SJCRH30 (cell line): ENCODE measurements at regions not wholly inside any gene's neighbourhood (a gene's known extent, or its start where the extent isn't known, plus 50 kb on each side); places are given as distances from the start of the nearest gene placed in this dataset.
"Not testable (repeated sequence)": the region's sequence is repeated elsewhere in the genome, so short reads cannot be mapped to it uniquely, and the experiment has no call there.

ENCODE experiments used
- DNase-seq, 2 experiments: peaks; one replicate each; pipeline ENCODE4 v3.0.0-alpha.2; 2015 to 2020
- H3K27ac ChIP-seq: fragments of 250-450 bp; sonication (Bioruptor Pico); 2 replicates; pipeline ENCODE4 v1.5.1; 2020; ENCODE audit warnings: mild to moderate bottlenecking, moderate library complexity
- H3K27me3 ChIP-seq: fragments of 250-450 bp; sonication (Bioruptor Pico); 2 replicates; pipeline ENCODE4 v1.5.1; 2020; ENCODE audit warnings: mild to moderate bottlenecking, moderate library complexity
- H3K36me3 ChIP-seq: fragments of 250-450 bp; sonication (Bioruptor Pico); 2 replicates; pipeline ENCODE4 v1.5.1; 2020; ENCODE audit warnings: mild to moderate bottlenecking, moderate library complexity
- H3K4me1 ChIP-seq: fragments of 250-450 bp; sonication (Bioruptor Pico); 2 replicates; pipeline ENCODE4 v1.5.1; 2020; ENCODE audit warnings: mild to moderate bottlenecking, moderate library complexity
- H3K4me3 ChIP-seq: fragments of 250-450 bp; sonication (Bioruptor Pico); 2 replicates; pipeline ENCODE4 v1.5.1; 2020; ENCODE audit warnings: mild to moderate bottlenecking, moderate library complexity
- H3K9me3 ChIP-seq: fragments of 250-450 bp; sonication (Bioruptor Pico); replicated peaks from 2 replicates; pipeline ENCODE4 v1.5.1; 2020; ENCODE audit warnings: mild to moderate bottlenecking, moderate library complexity

DNA sequence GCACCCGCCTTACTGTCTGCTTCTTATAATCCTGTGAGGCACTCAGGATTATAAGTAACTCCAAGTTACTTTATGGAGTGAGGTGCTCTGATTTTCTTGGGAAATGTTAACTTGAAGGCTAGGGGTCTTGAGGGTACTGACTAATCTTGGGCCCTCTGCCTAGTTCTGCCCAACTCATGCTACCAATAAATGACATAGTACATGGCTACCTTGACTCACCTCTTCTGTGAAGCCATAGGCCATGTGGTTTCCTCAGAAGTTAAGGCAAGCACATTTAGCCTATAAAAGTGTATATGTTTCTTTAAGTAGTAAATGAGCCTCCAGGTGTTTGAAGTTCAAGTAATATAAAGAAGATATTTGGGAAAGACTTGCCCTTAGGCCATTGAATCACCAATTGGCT is 99.8 kb upstream of the CASK start:
- H3K27ac ChIP-seq, result no peak overlapping the region
- H3K4me3 ChIP-seq, result no peak overlapping the region
- no peaks in the 10 kb centered on the region for H3K4me1 ChIP-seq
- H3K9me3 ChIP-seq, result no peaks in the 10 kb centered on the region
- DNase-seq, result no peak
- no peaks in the 10 kb centered on the region for H3K36me3 ChIP-seq
- H3K27me3 ChIP-seq, result no peaks in the 10 kb centered on the region

- DNase-seq, result no peak
- H3K9me3 ChIP-seq, result no peaks in the 10 kb centered on the region
- no peak overlapping the region for H3K27ac ChIP-seq
- no peaks in the 10 kb centered on the region for H3K4me1 ChIP-seq
- no peak overlapping the region for H3K4me3 ChIP-seq
- no peaks in the 10 kb centered on the region for H3K36me3 ChIP-seq
- H3K27me3 ChIP-seq, result no peaks in the 10 kb centered on the region
Observed at GRCh38 chrX:42022158-42022557, 98.8 kb upstream of the CASK start.

DNA sequence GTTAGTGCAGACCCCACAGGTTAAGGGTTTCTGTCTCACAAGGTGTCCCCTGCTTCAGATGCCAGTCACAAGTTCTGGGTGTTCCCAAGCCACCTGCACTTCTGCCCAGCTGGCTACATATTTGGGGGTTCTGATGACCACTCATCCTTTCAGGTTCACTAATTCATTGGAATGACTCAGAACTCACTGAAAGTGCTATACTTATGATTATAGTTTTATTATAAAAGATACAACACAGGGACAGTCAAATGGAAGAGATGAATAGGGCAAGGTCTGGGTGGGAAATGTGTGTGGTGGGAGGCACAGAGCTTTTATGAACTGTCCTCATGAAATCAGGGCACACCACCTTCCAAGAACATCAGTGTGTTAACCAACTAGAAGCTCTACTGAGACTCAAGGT is 97.7 kb upstream of the CASK start:
- no peaks in the 10 kb centered on the region for H3K27me3 ChIP-seq
- no peaks in the 10 kb centered on the region for H3K36me3 ChIP-seq
- H3K9me3 ChIP-seq, result no peaks in the 10 kb centered on the region
- no peaks in the 10 kb centered on the region for H3K4me1 ChIP-seq
- no peak for DNase-seq
- no peak overlapping the region for H3K27ac ChIP-seq
- H3K4me3 ChIP-seq, result no peak overlapping the region

DNA sequence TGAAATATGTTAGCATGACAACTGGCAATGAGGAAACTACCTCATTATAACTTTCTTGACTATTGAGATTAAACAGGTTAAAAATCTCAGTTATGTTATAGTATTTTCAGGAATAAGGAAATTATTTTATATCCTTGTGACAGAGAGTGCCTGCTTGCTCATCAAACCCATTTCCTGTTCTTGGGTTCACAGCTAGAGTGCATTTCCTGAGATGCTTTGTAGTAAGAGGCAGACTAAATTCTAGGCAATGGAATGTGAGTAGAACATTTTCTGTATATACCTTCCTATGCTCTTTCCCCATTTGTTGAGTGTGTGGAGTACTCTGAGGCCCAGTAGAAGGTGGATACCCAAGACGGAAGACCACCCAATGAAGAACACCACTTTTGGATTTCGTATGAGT is 96.9 kb upstream of the CASK start:
- H3K4me3 ChIP-seq, result no peak overlapping the region
- no peaks in the 10 kb centered on the region for H3K27me3 ChIP-seq
- H3K9me3 ChIP-seq, result no peaks in the 10 kb centered on the region
- DNase-seq, result no peak
- no peak overlapping the region for H3K27ac ChIP-seq
- H3K36me3 ChIP-seq, result no peaks in the 10 kb centered on the region
- no peaks in the 10 kb centered on the region for H3K4me1 ChIP-seq

DNA sequence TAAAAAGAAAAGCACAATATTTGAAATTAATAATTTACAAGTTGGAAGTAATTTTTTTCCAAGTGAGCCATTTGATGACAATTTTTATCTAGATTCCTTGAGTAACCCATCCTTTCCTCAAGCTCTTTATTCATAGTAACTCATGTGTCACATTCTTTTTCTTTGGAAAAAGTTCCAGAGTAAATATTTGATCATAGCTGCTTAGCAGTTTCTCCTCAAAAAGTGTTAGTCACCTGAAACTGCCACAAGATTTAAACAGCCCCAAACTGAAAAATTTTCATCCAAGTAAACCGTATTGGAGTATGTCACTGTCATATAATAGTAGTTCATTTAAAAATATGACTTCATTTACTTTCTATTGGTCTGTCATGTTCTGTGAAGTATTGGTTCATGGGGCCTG is 94.6 kb upstream of the CASK start:
- Histone ChIP-seq H3K27ac (no peak overlapping the region), H3K36me3 (no peaks in the 10 kb centered on the region), H3K9me3 (no peaks in the 10 kb centered on the region), H3K27me3 (no peaks in the 10 kb centered on the region), H3K4me1 (peaks cover 17% of the 10 kb centered on the region), H3K4me3 (no peak overlapping the region)
- no peak for DNase-seq

DNA sequence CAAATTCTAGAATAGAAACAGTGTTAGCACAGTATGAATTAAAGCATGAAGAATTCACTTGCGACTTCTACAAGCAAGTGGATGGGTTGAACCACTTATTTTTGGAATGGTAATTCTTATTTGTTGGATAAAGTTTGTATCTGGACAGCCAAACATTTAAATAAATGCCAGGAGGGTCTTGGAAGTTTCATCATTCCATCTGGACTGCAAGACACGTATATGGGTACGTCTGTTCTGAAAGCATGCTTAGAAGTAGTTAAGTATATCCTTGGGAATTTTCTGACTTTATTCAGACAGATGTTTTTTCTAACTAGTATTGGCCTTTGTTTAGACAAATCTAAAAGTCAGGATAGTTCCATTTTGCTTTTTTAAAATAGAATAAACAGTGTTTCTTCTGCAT is 77.5 kb upstream of the CASK start:
- no peak overlapping the region for H3K4me3 ChIP-seq
- H3K27ac ChIP-seq, result no peak overlapping the region
- no peaks in the 10 kb centered on the region for H3K36me3 ChIP-seq
- DNase-seq, result no peak
- no peaks in the 10 kb centered on the region for H3K4me1 ChIP-seq
- no peaks in the 10 kb centered on the region for H3K9me3 ChIP-seq
- no peaks in the 10 kb centered on the region for H3K27me3 ChIP-seq

DNA sequence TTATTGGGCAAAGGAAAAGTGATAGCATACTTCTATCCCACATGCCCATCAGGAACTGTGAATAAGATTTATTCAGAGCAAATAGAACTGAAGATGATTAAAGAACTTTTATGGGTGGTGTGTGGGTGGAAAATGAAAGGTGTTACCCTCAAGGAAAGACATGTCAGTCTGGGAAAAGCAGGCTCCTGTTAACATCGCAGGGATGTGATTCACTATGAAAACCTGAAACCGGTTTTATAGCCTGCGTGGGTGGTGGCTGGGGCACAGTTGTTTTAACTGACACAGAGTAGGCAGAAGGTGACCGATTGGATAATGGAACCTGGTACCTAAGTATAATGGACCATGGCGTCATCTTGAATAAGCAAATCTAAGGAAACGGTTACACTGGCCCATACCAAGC is 61.3 kb upstream of the CASK start:
- Histone ChIP-seq H3K9me3 (no peaks in the 10 kb centered on the region), H3K27me3 (no peaks in the 10 kb centered on the region), H3K36me3 (no peaks in the 10 kb centered on the region), H3K27ac (no peak overlapping the region), H3K4me3 (no peak overlapping the region), H3K4me1 (no peaks in the 10 kb centered on the region)
- no peak for DNase-seq

GRCh38 chrX:41982953-41983352 is 59.6 kb upstream of the CASK start:
- Histone ChIP-seq H3K9me3 (no peaks in the 10 kb centered on the region), H3K27ac (no peak overlapping the region), H3K4me3 (no peak overlapping the region), H3K27me3 (no peaks in the 10 kb centered on the region), H3K36me3 (no peaks in the 10 kb centered on the region), H3K4me1 (no peaks in the 10 kb centered on the region)
- no peak for DNase-seq

GRCh38 chrX:41981481-41982013 is 58.2 kb upstream of the CASK start:
- Histone ChIP-seq H3K36me3 (no peaks in the 10 kb centered on the region), H3K4me3 (no peak overlapping the region), H3K27ac (no peak overlapping the region), H3K27me3 (no peaks in the 10 kb centered on the region), H3K9me3 (no peaks in the 10 kb centered on the region), H3K4me1 (no peaks in the 10 kb centered on the region)
- no peak for DNase-seq

DNA sequence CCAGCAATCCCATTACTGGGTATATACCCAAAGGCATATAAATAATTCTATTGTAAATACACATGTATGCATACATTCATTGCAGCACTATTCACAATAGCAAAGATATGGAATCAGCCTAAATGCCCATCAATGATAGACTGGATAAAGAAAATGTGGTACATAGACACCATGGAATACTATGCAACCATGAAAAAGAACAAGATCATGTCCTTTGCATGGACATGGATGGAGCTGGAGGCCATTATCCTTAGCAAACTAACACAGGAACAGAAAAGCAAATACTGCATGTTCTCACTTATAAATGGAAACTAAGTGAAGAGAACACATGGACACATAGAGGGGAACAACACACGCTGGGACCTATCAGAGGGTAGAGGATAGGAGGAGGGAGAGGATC is 51.3 kb upstream of the CASK start:
- H3K36me3 ChIP-seq, H3K4me3 ChIP-seq, DNase-seq, H3K9me3 ChIP-seq, H3K4me1 ChIP-seq, H3K27ac ChIP-seq, H3K27me3 ChIP-seq: not testable (repeated sequence)

GRCh38 chrX:41973208-41973607 is 49.9 kb upstream of the CASK start:
- Histone ChIP-seq H3K27me3 (no peaks in the 10 kb centered on the region), H3K36me3 (no peaks in the 10 kb centered on the region), H3K27ac (no peak overlapping the region), H3K4me3 (no peak overlapping the region), H3K9me3 (no peaks in the 10 kb centered on the region), H3K4me1 (no peaks in the 10 kb centered on the region)
- no peak for DNase-seq
